ENCODE measurements at regions not wholly inside any gene's neighbourhood (a gene's known extent, or its start where the extent isn't known, plus 50 kb on each side); places are given as distances from the start of the nearest gene placed in this dataset.

GRCh38 chr20:55597526-55597925 lies 407.8 kb downstream of the CBLN4 start:
- Histone ChIP-seq H3K27me3 (no peaks in the 10 kb centered on the region), H3K27ac (no peak overlapping the region), H2AFZ (no peak overlapping the region), H3K9me2 (replicated peaks; ENCODE audit: insufficient read depth) (no peaks in the 10 kb centered on the region), H3K4me3 (no peak overlapping the region), H4K20me1 (ENCODE audit: insufficient read depth, poor library complexity, severe bottlenecking) (no peaks in the 10 kb centered on the region), H3K36me3 (replicated peaks; ENCODE audit: insufficient read depth, low read depth) (no peaks in the 10 kb centered on the region), H3K9me3 (ENCODE audit: low read depth) (no peaks in the 10 kb centered on the region), H3K4me2 (no peak overlapping the region), H3K79me2 (no peaks in the 10 kb centered on the region), H3K4me1 (ENCODE audit: insufficient read depth) (no peaks in the 10 kb centered on the region)
- WGBS (ENCODE audit: low lambda C conversion rate, missing lambda C conversion rate), result 87% methylated on average over 1 of the region's 1 CpG
- no peak for DNase-seq (ENCODE audit: low spot score)
- TF ChIP-seq EZH2 (IDR thresholded peaks at IDR 0.05; ENCODE audit: borderline replicate concordance) (no peak), EZH2phosphoT487 (IDR thresholded peaks at IDR 0.05; ENCODE audit: low read depth, severe bottlenecking, unreplicated experiment) (no peak), CTCF (IDR thresholded peaks at IDR 0.05; ENCODE audit: poor library complexity) (no peak)

- no peak for TF ChIP-seq EZH2phosphoT487 (IDR thresholded peaks at IDR 0.05; ENCODE audit: low read depth, severe bottlenecking, unreplicated experiment)
- no peak for TF ChIP-seq EZH2 (IDR thresholded peaks at IDR 0.05; ENCODE audit: borderline replicate concordance)
- TF ChIP-seq CTCF (IDR thresholded peaks at IDR 0.05; ENCODE audit: poor library complexity), result no peak
- H4K20me1 ChIP-seq (ENCODE audit: insufficient read depth, poor library complexity, severe bottlenecking), result no peaks in the 10 kb centered on the region
- DNase-seq (ENCODE audit: low spot score), result no peak
- H3K27me3 ChIP-seq, result no peaks in the 10 kb centered on the region
- H3K9me2 ChIP-seq (replicated peaks; ENCODE audit: insufficient read depth), result no peaks in the 10 kb centered on the region
- H3K9me3 ChIP-seq (ENCODE audit: low read depth), result no peaks in the 10 kb centered on the region
- no peaks in the 10 kb centered on the region for H3K36me3 ChIP-seq (replicated peaks; ENCODE audit: insufficient read depth, low read depth)
- no peaks in the 10 kb centered on the region for H3K79me2 ChIP-seq
- H3K4me1 ChIP-seq (ENCODE audit: insufficient read depth), result no peaks in the 10 kb centered on the region
- WGBS (ENCODE audit: low lambda C conversion rate, missing lambda C conversion rate), result 70% methylated on average over 1 of the region's 1 CpG
- no peak overlapping the region for H3K4me2 ChIP-seq
- no peak overlapping the region for H3K4me3 ChIP-seq
- no peak overlapping the region for H3K27ac ChIP-seq
- no peak overlapping the region for H2AFZ ChIP-seq
Observed at GRCh38 chr20:55596431-55596830, 408.9 kb downstream of the CBLN4 start.

- Histone ChIP-seq H3K4me1 (ENCODE audit: insufficient read depth) (no peaks in the 10 kb centered on the region), H3K4me3 (no peak overlapping the region), H4K20me1 (ENCODE audit: insufficient read depth, poor library complexity, severe bottlenecking) (no peaks in the 10 kb centered on the region), H2AFZ (no peak overlapping the region), H3K27ac (no peak overlapping the region), H3K4me2 (no peak overlapping the region), H3K79me2 (no peaks in the 10 kb centered on the region), H3K9me3 (ENCODE audit: low read depth) (no peaks in the 10 kb centered on the region), H3K27me3 (no peaks in the 10 kb centered on the region), H3K36me3 (replicated peaks; ENCODE audit: insufficient read depth, low read depth) (no peaks in the 10 kb centered on the region), H3K9me2 (replicated peaks; ENCODE audit: insufficient read depth) (no peaks in the 10 kb centered on the region)
- DNase-seq (ENCODE audit: low spot score), result no peak
- WGBS (ENCODE audit: low lambda C conversion rate, missing lambda C conversion rate), result 96% methylated on average over 8 of the region's 8 CpGs
- TF ChIP-seq EZH2phosphoT487 (IDR thresholded peaks at IDR 0.05; ENCODE audit: low read depth, severe bottlenecking, unreplicated experiment) (no peak), EZH2 (IDR thresholded peaks at IDR 0.05; ENCODE audit: borderline replicate concordance) (no peak), CTCF (IDR thresholded peaks at IDR 0.05; ENCODE audit: poor library complexity) (no peak)
Observed at GRCh38 chr20:55592866-55593265, 412.5 kb downstream of the CBLN4 start.

GRCh38 chr20:55586610-55587009 lies 418.7 kb downstream of the CBLN4 start:
- 53% methylated on average over 4 of the region's 4 CpGs for WGBS (ENCODE audit: low lambda C conversion rate, missing lambda C conversion rate)
- H3K79me2 ChIP-seq, result no peaks in the 10 kb centered on the region
- H3K4me1 ChIP-seq (ENCODE audit: insufficient read depth), result no peaks in the 10 kb centered on the region
- H3K9me2 ChIP-seq (replicated peaks; ENCODE audit: insufficient read depth), result no peaks in the 10 kb centered on the region
- H3K4me3 ChIP-seq, result no peak overlapping the region
- H3K27ac ChIP-seq, result no peak overlapping the region
- no peak for TF ChIP-seq EZH2 (IDR thresholded peaks at IDR 0.05; ENCODE audit: borderline replicate concordance)
- TF ChIP-seq CTCF (IDR thresholded peaks at IDR 0.05; ENCODE audit: poor library complexity), result no peak
- TF ChIP-seq EZH2phosphoT487 (IDR thresholded peaks at IDR 0.05; ENCODE audit: low read depth, severe bottlenecking, unreplicated experiment), result no peak
- no peak for DNase-seq (ENCODE audit: low spot score)
- H2AFZ ChIP-seq, result no peak overlapping the region
- H4K20me1 ChIP-seq (ENCODE audit: insufficient read depth, poor library complexity, severe bottlenecking), result no peaks in the 10 kb centered on the region
- no peak overlapping the region for H3K4me2 ChIP-seq
- H3K9me3 ChIP-seq (ENCODE audit: low read depth), result no peaks in the 10 kb centered on the region
- no peaks in the 10 kb centered on the region for H3K27me3 ChIP-seq
- no peaks in the 10 kb centered on the region for H3K36me3 ChIP-seq (replicated peaks; ENCODE audit: insufficient read depth, low read depth)
